SJCRH30 (cell line): ENCODE measurements at regions not wholly inside any gene's neighbourhood (a gene's known extent, or its start where the extent isn't known, plus 50 kb on each side); places are given as distances from the start of the nearest gene placed in this dataset.

ENCODE experiments used
- DNase-seq, 2 experiments: peaks; one replicate each; pipeline ENCODE4 v3.0.0-alpha.2; 2015 to 2020
- H3K27ac ChIP-seq: fragments of 250-450 bp; sonication (Bioruptor Pico); 2 replicates; pipeline ENCODE4 v1.5.1; 2020; ENCODE audit warnings: mild to moderate bottlenecking, moderate library complexity
- H3K27me3 ChIP-seq: fragments of 250-450 bp; sonication (Bioruptor Pico); 2 replicates; pipeline ENCODE4 v1.5.1; 2020; ENCODE audit warnings: mild to moderate bottlenecking, moderate library complexity
- H3K36me3 ChIP-seq: fragments of 250-450 bp; sonication (Bioruptor Pico); 2 replicates; pipeline ENCODE4 v1.5.1; 2020; ENCODE audit warnings: mild to moderate bottlenecking, moderate library complexity
- H3K4me1 ChIP-seq: fragments of 250-450 bp; sonication (Bioruptor Pico); 2 replicates; pipeline ENCODE4 v1.5.1; 2020; ENCODE audit warnings: mild to moderate bottlenecking, moderate library complexity
- H3K4me3 ChIP-seq: fragments of 250-450 bp; sonication (Bioruptor Pico); 2 replicates; pipeline ENCODE4 v1.5.1; 2020; ENCODE audit warnings: mild to moderate bottlenecking, moderate library complexity
- H3K9me3 ChIP-seq: fragments of 250-450 bp; sonication (Bioruptor Pico); replicated peaks from 2 replicates; pipeline ENCODE4 v1.5.1; 2020; ENCODE audit warnings: mild to moderate bottlenecking, moderate library complexity

- H3K4me1 ChIP-seq = no peaks in the 10 kb centered on the region
- H3K27me3 ChIP-seq = no peaks in the 10 kb centered on the region
- H3K36me3 ChIP-seq = no peaks in the 10 kb centered on the region
- no peak for DNase-seq
- H3K4me3 ChIP-seq = no peak overlapping the region
- H3K9me3 ChIP-seq = no peaks in the 10 kb centered on the region
- no peak overlapping the region for H3K27ac ChIP-seq
These were observed 100.4 kb upstream of the FAM9B start for GRCh38 chrX:9134366-9134765.

- peak in 1 of 2 experiments; percentile 18 for DNase-seq
- no peak overlapping the region for H3K27ac ChIP-seq
These were observed 102.1 kb upstream of the FAM9B start for GRCh38 chrX:9135901-9136510.

GRCh38 chrX:9137152-9137551 is 103.2 kb upstream of the FAM9B start:
- Histone ChIP-seq H3K27ac (no peak overlapping the region), H3K4me1 (no peaks in the 10 kb centered on the region), H3K27me3 (no peaks in the 10 kb centered on the region), H3K9me3 (no peaks in the 10 kb centered on the region), H3K36me3 (no peaks in the 10 kb centered on the region), H3K4me3 (no peak overlapping the region)
- no peak for DNase-seq

More at GRCh38 chrX:9135901-9136510, 102.1 kb upstream of the FAM9B start:
- H3K4me1 ChIP-seq = no peaks in the 10 kb centered on the region
- no peaks in the 10 kb centered on the region for H3K9me3 ChIP-seq
- H3K4me3 ChIP-seq = no peak overlapping the region
- H3K36me3 ChIP-seq = no peaks in the 10 kb centered on the region
- H3K27me3 ChIP-seq = no peaks in the 10 kb centered on the region

GRCh38 chrX:9141496-9141895 is 107.6 kb upstream of the FAM9B start:
- Histone ChIP-seq H3K4me3 (no peak overlapping the region), H3K36me3 (no peaks in the 10 kb centered on the region), H3K27ac (no peak overlapping the region), H3K4me1 (peaks cover under 1% of the 10 kb centered on the region), H3K27me3 (no peaks in the 10 kb centered on the region), H3K9me3 (no peaks in the 10 kb centered on the region)
- no peak for DNase-seq

GRCh38 chrX:9144701-9145241 is 110.8 kb upstream of the FAM9B start:
- H3K4me1 ChIP-seq = peaks cover 34% of the 10 kb centered on the region
- no peaks in the 10 kb centered on the region for H3K27me3 ChIP-seq
- DNase-seq = no peak
- H3K36me3 ChIP-seq = no peaks in the 10 kb centered on the region
- H3K9me3 ChIP-seq = no peaks in the 10 kb centered on the region
- H3K27ac ChIP-seq = no peak overlapping the region
- no peak overlapping the region for H3K4me3 ChIP-seq

- no peak for DNase-seq
- Histone ChIP-seq H3K36me3 (no peaks in the 10 kb centered on the region), H3K4me3 (no peak overlapping the region), H3K27ac (peak overlapping the region; percentile 76), H3K27me3 (no peaks in the 10 kb centered on the region), H3K9me3 (peaks cover under 1% of the 10 kb centered on the region; the same call in 1 of the 2 replicates), H3K4me1 (peaks cover 34% of the 10 kb centered on the region)
These were observed 112.7 kb upstream of the FAM9B start for GRCh38 chrX:9146657-9147056.

GRCh38 chrX:9147086-9147485 is 113.2 kb upstream of the FAM9B start:
- H3K4me1 ChIP-seq = peaks cover 34% of the 10 kb centered on the region
- H3K27ac ChIP-seq = peak overlapping the region; percentile 76
- DNase-seq = no peak
- peaks cover 4% of the 10 kb centered on the region for H3K9me3 ChIP-seq
- H3K36me3 ChIP-seq = no peaks in the 10 kb centered on the region
- peak overlapping the region; percentile 47 for H3K4me3 ChIP-seq
- H3K27me3 ChIP-seq = no peaks in the 10 kb centered on the region

- Histone ChIP-seq H3K4me1 (peaks cover 34% of the 10 kb centered on the region), H3K4me3 (peak overlapping the region; percentile 47), H3K27ac (peak overlapping the region; percentile 76), H3K9me3 (peaks cover 4% of the 10 kb centered on the region), H3K27me3 (no peaks in the 10 kb centered on the region), H3K36me3 (no peaks in the 10 kb centered on the region)
- DNase-seq = peak; percentile 68 to 88
These were observed 113.8 kb upstream of the FAM9B start for GRCh38 chrX:9147726-9148125.

- peaks cover 40% of the 10 kb centered on the region for H3K4me1 ChIP-seq
- H3K9me3 ChIP-seq = peaks cover 4% of the 10 kb centered on the region
- H3K36me3 ChIP-seq = no peaks in the 10 kb centered on the region
- H3K4me3 ChIP-seq = 0 out of 2 replicates have a peak overlapping the region, but pooled peaks have one; percentile 47
- peak overlapping the region; percentile 76 for H3K27ac ChIP-seq
- H3K27me3 ChIP-seq = no peaks in the 10 kb centered on the region
- DNase-seq = peak; percentile 17 to 37
These were observed 114.9 kb upstream of the FAM9B start for GRCh38 chrX:9148615-9149399.

- Histone ChIP-seq H3K4me1 (peaks cover 40% of the 10 kb centered on the region), H3K27ac (no peak overlapping the region), H3K36me3 (no peaks in the 10 kb centered on the region), H3K27me3 (no peaks in the 10 kb centered on the region), H3K9me3 (peaks cover 4% of the 10 kb centered on the region), H3K4me3 (no peak overlapping the region)
- DNase-seq = no peak
These were observed 115.7 kb upstream of the FAM9B start for GRCh38 chrX:9149501-9150245.

GRCh38 chrX:9151772-9152307 is 117.9 kb upstream of the FAM9B start:
- Histone ChIP-seq H3K9me3 (peaks cover 7% of the 10 kb centered on the region), H3K4me3 (no peak overlapping the region), H3K27ac (no peak overlapping the region), H3K27me3 (no peaks in the 10 kb centered on the region), H3K4me1 (peaks cover 36% of the 10 kb centered on the region), H3K36me3 (no peaks in the 10 kb centered on the region)
- DNase-seq = no peak

- Histone ChIP-seq H3K36me3 (no peaks in the 10 kb centered on the region), H3K4me1 (peaks cover 21% of the 10 kb centered on the region), H3K4me3 (no peak overlapping the region), H3K27ac (no peak overlapping the region), H3K9me3 (peaks cover 7% of the 10 kb centered on the region), H3K27me3 (no peaks in the 10 kb centered on the region)
- DNase-seq = no peak
These were observed 119.4 kb upstream of the FAM9B start for GRCh38 chrX:9153300-9153699.

GRCh38 chrX:9158611-9159010 is 124.7 kb upstream of the FAM9B start:
- Histone ChIP-seq H3K4me1 (peaks cover 10% of the 10 kb centered on the region), H3K27me3 (no peaks in the 10 kb centered on the region), H3K27ac (no peak overlapping the region), H3K36me3 (no peaks in the 10 kb centered on the region), H3K4me3 (no peak overlapping the region), H3K9me3 (0 out of 2 replicates have a peak, but pooled peaks cover 3% of the 10 kb centered on the region)
- DNase-seq = no peak

GRCh38 chrX:9160698-9161329 is 126.9 kb upstream of the FAM9B start:
- DNase-seq = no peak
- Histone ChIP-seq H3K27me3 (no peaks in the 10 kb centered on the region), H3K4me1 (peaks cover 28% of the 10 kb centered on the region), H3K36me3 (no peaks in the 10 kb centered on the region), H3K27ac (no peak overlapping the region), H3K9me3 (no peaks in the 10 kb centered on the region), H3K4me3 (no peak overlapping the region)
